HG03175 (cell line): ENCODE measurements at regions not wholly inside any gene's neighbourhood (a gene's known extent, or its start where the extent isn't known, plus 50 kb on each side); places are given as distances from the start of the nearest gene placed in this dataset.

Experiments
- ATAC-seq: cut with Tn5 transposase; IDR thresholded peaks from one replicate; pipeline ENCODE4 v1.9.1; 2021; ENCODE audit warnings: mild to moderate bottlenecking, moderate library complexity; ENCODE audit not compliant: unreplicated experiment

DNA sequence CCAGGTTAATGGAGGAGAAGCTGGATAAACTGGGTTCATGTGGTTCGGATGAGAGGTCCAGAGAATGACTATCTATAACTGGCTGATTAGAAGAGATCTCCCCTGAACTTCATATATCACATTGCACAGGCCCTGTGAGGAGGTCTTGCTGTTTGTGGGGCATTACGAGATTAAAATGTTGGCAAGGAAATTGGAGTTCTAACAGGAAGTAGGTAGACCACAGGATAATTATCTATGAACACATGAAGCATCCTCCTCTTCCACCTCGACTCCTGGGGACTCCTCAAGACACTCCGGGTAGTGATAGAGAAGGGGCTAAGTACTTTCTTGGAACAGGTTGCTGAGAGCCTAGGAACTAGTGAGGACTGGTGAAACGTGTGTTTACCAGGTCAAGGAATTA is 418.8 kb downstream of the KCNH5 start:
- no peak for ATAC-seq

DNA sequence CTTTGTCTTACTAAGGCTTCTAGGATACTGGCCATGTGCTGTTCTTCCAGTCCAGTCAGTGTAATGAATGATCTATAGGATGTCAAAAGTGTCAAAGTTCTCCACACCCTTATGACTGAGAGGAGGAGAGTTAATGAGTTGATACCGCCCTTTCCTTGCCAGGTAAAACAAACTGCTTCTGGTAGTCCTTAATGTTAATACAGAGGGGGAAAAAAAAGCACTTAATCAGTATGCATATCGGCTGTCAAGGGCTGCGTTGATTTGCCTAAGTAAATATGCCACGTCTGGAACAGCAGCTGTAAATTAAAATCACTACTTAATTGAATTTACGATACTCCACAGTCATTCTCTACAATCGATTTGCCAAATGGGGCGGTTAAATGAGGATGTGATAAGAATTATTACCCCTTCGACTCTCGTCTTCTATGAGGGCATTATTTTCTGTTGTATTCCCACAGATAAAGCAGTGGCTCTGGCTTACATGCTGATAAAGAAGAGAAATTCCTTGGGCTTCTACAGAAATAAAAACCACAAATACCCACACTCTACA is 416.0 kb downstream of the KCNH5 start:
- no peak for ATAC-seq

DNA sequence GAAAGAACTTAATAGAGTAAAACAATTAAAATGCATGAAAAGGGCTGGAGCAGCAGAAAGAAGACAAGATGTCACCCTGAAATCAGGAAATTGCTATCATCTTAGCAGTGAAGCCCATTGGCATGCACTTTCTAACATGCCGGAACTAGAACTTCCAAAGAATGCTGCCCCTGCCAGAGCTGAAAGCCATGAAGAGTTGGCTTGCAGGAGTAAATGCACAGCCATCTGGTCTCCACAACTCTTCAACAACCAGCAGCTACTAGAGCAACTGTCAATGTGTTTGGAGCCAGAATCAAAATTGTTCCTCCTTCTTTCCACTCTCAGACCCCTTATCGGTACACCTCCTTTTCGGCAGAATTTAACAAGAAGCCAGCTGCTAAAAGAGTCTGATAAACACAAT is 414.1 kb downstream of the KCNH5 start:
- ATAC-seq, result no peak

DNA sequence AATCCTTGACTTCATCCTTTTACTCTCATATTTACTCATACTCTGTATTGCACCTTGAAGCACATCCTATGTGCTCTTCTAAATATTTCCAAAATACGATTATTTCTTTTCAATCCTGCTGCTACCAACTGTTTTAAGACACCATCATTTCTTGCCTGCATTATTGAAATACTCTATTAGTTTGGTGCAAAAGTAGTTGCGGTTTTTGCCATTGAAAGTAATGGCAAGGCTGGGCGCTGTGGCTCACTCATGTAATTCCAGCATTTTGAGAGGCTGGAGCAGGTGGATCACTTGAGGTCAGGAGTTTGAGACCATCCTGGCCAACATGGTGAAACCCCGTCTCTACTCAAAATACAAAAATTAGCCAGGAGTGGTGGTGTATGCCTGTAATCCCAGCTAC is 412.5 kb downstream of the KCNH5 start:
- ATAC-seq, result no peak

DNA sequence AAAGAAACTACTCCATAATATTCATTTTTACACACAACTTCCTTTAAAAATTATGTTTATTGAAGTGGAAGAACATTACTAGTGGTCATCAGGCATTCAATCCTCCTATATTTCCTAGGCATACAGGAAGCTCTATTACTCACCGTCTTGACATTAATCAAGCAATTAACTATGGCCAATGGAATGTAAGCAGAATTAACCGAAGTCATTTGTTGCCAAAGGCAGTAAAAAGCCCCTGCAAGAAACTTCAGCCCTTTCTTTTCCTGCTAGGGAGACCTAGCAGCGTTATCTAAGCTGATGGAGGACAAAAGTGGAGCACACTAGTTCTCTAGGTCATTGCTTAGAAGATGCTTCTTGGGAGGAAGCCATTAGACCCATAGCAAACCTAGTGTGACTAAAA is 399.6 kb downstream of the KCNH5 start:
- ATAC-seq, result no peak
